ENCODE measurements at regions not wholly inside any gene's neighbourhood (a gene's known extent, or its start where the extent isn't known, plus 50 kb on each side); places are given as distances from the start of the nearest gene placed in this dataset.
A peak's percentile ranks its signal among the peaks of the same experiment; 100 is the strongest.

- WGBS (ENCODE audit: insufficient coverage, insufficient read length) = no CpG with 5 or more reads among the region's 6 CpGs
- H3K4me3 ChIP-seq (ENCODE audit: low read length) = no peak overlapping the region
- H3K4me1 ChIP-seq (ENCODE audit: control insufficient read depth, insufficient read depth, low read length) = peaks cover 11% of the 10 kb centered on the region
- H3K27ac ChIP-seq (ENCODE audit: low read length) = no peak overlapping the region
- no peaks in the 10 kb centered on the region for H3K27me3 ChIP-seq (ENCODE audit: control insufficient read depth, insufficient read depth, low read length)
- H3K9me3 ChIP-seq (ENCODE audit: control insufficient read depth, insufficient read depth, low read length) = no peaks in the 10 kb centered on the region
- no peak for DNase-seq (ENCODE audit: low read depth, low spot score)
- no peaks in the 10 kb centered on the region for H3K36me3 ChIP-seq (ENCODE audit: control insufficient read depth, insufficient read depth, low read length)
These were observed 75.9 kb upstream of the MAP4K3 start for GRCh38 chr2:39512941-39513340.

- DNase-seq (ENCODE audit: low read depth, low spot score) = peak; percentile 39
- no CpG with 5 or more reads among the region's 2 CpGs for WGBS (ENCODE audit: insufficient coverage, insufficient read length)
- H3K4me1 ChIP-seq (ENCODE audit: control insufficient read depth, insufficient read depth, low read length) = peaks cover 11% of the 10 kb centered on the region
These were observed 76.6 kb upstream of the MAP4K3 start for GRCh38 chr2:39513641-39514094.

DNA sequence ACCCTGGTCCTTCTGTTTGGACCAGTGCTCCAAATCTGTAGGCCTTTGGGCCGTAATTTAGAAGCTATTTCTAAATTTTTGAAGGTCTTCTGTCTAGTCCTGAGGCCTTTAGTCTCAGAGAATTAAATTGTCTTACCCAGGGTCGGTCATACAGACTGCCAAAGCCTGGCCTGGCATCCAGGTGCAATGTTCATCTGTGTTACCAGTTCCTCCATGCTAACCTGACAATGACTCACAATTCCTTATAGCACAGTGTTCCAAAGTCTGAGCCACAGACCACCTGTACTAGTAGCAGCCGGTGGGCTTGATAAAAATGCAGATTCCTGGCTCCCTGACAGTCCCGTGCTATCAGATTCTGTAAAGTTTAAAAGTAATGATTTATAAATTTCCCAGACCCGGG is 77.7 kb upstream of the MAP4K3 start:
- no peak for DNase-seq (ENCODE audit: low read depth, low spot score)
- H3K36me3 ChIP-seq (ENCODE audit: control insufficient read depth, insufficient read depth, low read length) = no peaks in the 10 kb centered on the region
- H3K27ac ChIP-seq (ENCODE audit: low read length) = no peak overlapping the region
- H3K27me3 ChIP-seq (ENCODE audit: control insufficient read depth, insufficient read depth, low read length) = no peaks in the 10 kb centered on the region
- H3K4me3 ChIP-seq (ENCODE audit: low read length) = no peak overlapping the region
- H3K9me3 ChIP-seq (ENCODE audit: control insufficient read depth, insufficient read depth, low read length) = no peaks in the 10 kb centered on the region
- H3K4me1 ChIP-seq (ENCODE audit: control insufficient read depth, insufficient read depth, low read length) = peaks cover 11% of the 10 kb centered on the region
- WGBS (ENCODE audit: insufficient coverage, insufficient read length) = no CpG with 5 or more reads among the region's 5 CpGs

More at GRCh38 chr2:39513641-39514094, 76.6 kb upstream of the MAP4K3 start:
- Histone ChIP-seq H3K9me3 (ENCODE audit: control insufficient read depth, insufficient read depth, low read length) (no peaks in the 10 kb centered on the region), H3K27ac (ENCODE audit: low read length) (no peak overlapping the region), H3K36me3 (ENCODE audit: control insufficient read depth, insufficient read depth, low read length) (no peaks in the 10 kb centered on the region), H3K4me3 (ENCODE audit: low read length) (no peak overlapping the region), H3K27me3 (ENCODE audit: control insufficient read depth, insufficient read depth, low read length) (no peaks in the 10 kb centered on the region)

GRCh38 chr2:39515273-39515896 is 78.3 kb upstream of the MAP4K3 start:
- Histone ChIP-seq H3K27me3 (ENCODE audit: control insufficient read depth, insufficient read depth, low read length) (no peaks in the 10 kb centered on the region), H3K9me3 (ENCODE audit: control insufficient read depth, insufficient read depth, low read length) (no peaks in the 10 kb centered on the region), H3K36me3 (ENCODE audit: control insufficient read depth, insufficient read depth, low read length) (no peaks in the 10 kb centered on the region), H3K4me1 (ENCODE audit: control insufficient read depth, insufficient read depth, low read length) (peaks cover 11% of the 10 kb centered on the region), H3K27ac (ENCODE audit: low read length) (peak overlapping the region; percentile 1), H3K4me3 (ENCODE audit: low read length) (no peak overlapping the region)
- no peak for DNase-seq (ENCODE audit: low read depth, low spot score)
- WGBS (ENCODE audit: insufficient coverage, insufficient read length) = no CpG with 5 or more reads among the region's 9 CpGs

DNA sequence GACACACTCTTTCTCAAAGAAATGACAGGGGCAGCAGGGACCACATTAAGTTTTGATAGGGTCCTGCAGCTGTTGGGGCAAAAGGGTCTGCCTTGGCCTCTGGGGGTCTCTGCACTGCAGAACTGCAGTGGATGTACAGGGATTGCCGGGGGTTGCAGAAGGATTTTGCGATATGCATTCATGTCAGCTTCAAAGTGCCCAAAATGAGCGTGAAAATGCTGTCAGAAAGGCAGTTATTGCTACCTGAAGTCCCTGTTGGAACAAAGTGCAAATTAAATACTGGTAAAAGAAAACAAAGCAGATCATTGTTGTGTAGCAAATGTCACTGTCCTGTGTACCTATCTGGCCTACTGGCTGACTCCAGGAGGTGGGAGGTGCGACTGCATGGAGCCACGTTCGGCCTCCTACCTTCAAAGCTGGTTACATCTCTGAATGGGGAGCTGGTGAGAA is 78.8 kb upstream of the MAP4K3 start:
- H3K4me3 ChIP-seq (ENCODE audit: low read length) = no peak overlapping the region
- H3K27me3 ChIP-seq (ENCODE audit: control insufficient read depth, insufficient read depth, low read length) = no peaks in the 10 kb centered on the region
- no peaks in the 10 kb centered on the region for H3K36me3 ChIP-seq (ENCODE audit: control insufficient read depth, insufficient read depth, low read length)
- no peak for DNase-seq (ENCODE audit: low read depth, low spot score)
- no peaks in the 10 kb centered on the region for H3K9me3 ChIP-seq (ENCODE audit: control insufficient read depth, insufficient read depth, low read length)
- WGBS (ENCODE audit: insufficient coverage, insufficient read length) = no CpG with 5 or more reads among the region's 6 CpGs
- H3K4me1 ChIP-seq (ENCODE audit: control insufficient read depth, insufficient read depth, low read length) = peaks cover 11% of the 10 kb centered on the region
- peak overlapping the region; percentile 1 for H3K27ac ChIP-seq (ENCODE audit: low read length)

- peaks cover 2% of the 10 kb centered on the region; the same call in 1 of the 2 replicates for H3K36me3 ChIP-seq (ENCODE audit: control insufficient read depth, insufficient read depth, low read length)
- WGBS (ENCODE audit: insufficient coverage, insufficient read length) = no CpG with 5 or more reads among the region's 8 CpGs
- no peak overlapping the region for H3K27ac ChIP-seq (ENCODE audit: low read length)
- DNase-seq (ENCODE audit: low read depth, low spot score) = peak; percentile 76
- no peak overlapping the region for H3K4me3 ChIP-seq (ENCODE audit: low read length)
- H3K27me3 ChIP-seq (ENCODE audit: control insufficient read depth, insufficient read depth, low read length) = no peaks in the 10 kb centered on the region
- no peaks in the 10 kb centered on the region; the same call in none of the 2 replicates for H3K9me3 ChIP-seq (ENCODE audit: control insufficient read depth, insufficient read depth, low read length)
- H3K4me1 ChIP-seq (ENCODE audit: control insufficient read depth, insufficient read depth, low read length) = peaks cover 10% of the 10 kb centered on the region
These were observed 79.4 kb upstream of the MAP4K3 start for GRCh38 chr2:39516347-39517101.

- peaks cover 10% of the 10 kb centered on the region for H3K4me1 ChIP-seq (ENCODE audit: control insufficient read depth, insufficient read depth, low read length)
- no peak overlapping the region for H3K27ac ChIP-seq (ENCODE audit: low read length)
- no peak overlapping the region for H3K4me3 ChIP-seq (ENCODE audit: low read length)
- no peaks in the 10 kb centered on the region for H3K27me3 ChIP-seq (ENCODE audit: control insufficient read depth, insufficient read depth, low read length)
- H3K9me3 ChIP-seq (ENCODE audit: control insufficient read depth, insufficient read depth, low read length) = peaks cover 4% of the 10 kb centered on the region
- no peak for DNase-seq (ENCODE audit: low read depth, low spot score)
- WGBS (ENCODE audit: insufficient coverage, insufficient read length) = no CpG with 5 or more reads among the region's 2 CpGs
- peaks cover 5% of the 10 kb centered on the region for H3K36me3 ChIP-seq (ENCODE audit: control insufficient read depth, insufficient read depth, low read length)
These were observed 80.0 kb upstream of the MAP4K3 start for GRCh38 chr2:39517102-39517436.

DNA sequence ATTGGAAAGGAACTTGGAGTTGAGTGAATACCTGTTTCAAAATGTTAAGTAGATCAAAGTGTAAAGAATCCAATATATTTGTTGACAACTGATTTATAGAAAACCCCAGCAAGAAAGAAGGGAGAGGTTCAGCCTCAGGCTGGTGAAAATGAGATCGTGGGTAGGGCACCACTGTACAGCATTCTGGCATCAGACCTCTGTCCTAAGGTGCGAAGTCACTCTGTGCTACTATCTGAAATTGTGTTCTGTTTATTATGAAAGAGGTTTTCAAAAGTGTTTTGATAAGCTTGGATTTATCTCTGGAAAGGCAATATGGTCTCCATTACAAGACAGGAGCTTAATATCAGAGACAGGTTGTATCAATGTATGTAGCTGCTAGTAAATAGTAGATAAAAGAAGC is 80.5 kb upstream of the MAP4K3 start:
- no CpG with 5 or more reads among the region's 2 CpGs for WGBS (ENCODE audit: insufficient coverage, insufficient read length)
- Histone ChIP-seq H3K27ac (ENCODE audit: low read length) (no peak overlapping the region), H3K9me3 (ENCODE audit: control insufficient read depth, insufficient read depth, low read length) (peaks cover 4% of the 10 kb centered on the region), H3K27me3 (ENCODE audit: control insufficient read depth, insufficient read depth, low read length) (no peaks in the 10 kb centered on the region), H3K4me3 (ENCODE audit: low read length) (no peak overlapping the region), H3K4me1 (ENCODE audit: control insufficient read depth, insufficient read depth, low read length) (peaks cover 8% of the 10 kb centered on the region), H3K36me3 (ENCODE audit: control insufficient read depth, insufficient read depth, low read length) (peaks cover 5% of the 10 kb centered on the region)
- no peak for DNase-seq (ENCODE audit: low read depth, low spot score)

GRCh38 chr2:39519886-39520285 is 82.8 kb upstream of the MAP4K3 start:
- Histone ChIP-seq H3K4me3 (ENCODE audit: low read length) (no peak overlapping the region), H3K9me3 (ENCODE audit: control insufficient read depth, insufficient read depth, low read length) (peaks cover 4% of the 10 kb centered on the region), H3K27me3 (ENCODE audit: control insufficient read depth, insufficient read depth, low read length) (no peaks in the 10 kb centered on the region), H3K4me1 (ENCODE audit: control insufficient read depth, insufficient read depth, low read length) (peaks cover 6% of the 10 kb centered on the region), H3K27ac (ENCODE audit: low read length) (no peak overlapping the region), H3K36me3 (ENCODE audit: control insufficient read depth, insufficient read depth, low read length) (peaks cover 5% of the 10 kb centered on the region)
- DNase-seq (ENCODE audit: low read depth, low spot score) = no peak
- WGBS (ENCODE audit: insufficient coverage, insufficient read length) = no CpG with 5 or more reads among the region's 1 CpG

GRCh38 chr2:39521876-39522517 is 84.9 kb upstream of the MAP4K3 start:
- Histone ChIP-seq H3K36me3 (ENCODE audit: control insufficient read depth, insufficient read depth, low read length) (peaks cover 5% of the 10 kb centered on the region), H3K4me1 (ENCODE audit: control insufficient read depth, insufficient read depth, low read length) (no peaks in the 10 kb centered on the region), H3K4me3 (ENCODE audit: low read length) (no peak overlapping the region), H3K27ac (ENCODE audit: low read length) (no peak overlapping the region), H3K9me3 (ENCODE audit: control insufficient read depth, insufficient read depth, low read length) (peaks cover 4% of the 10 kb centered on the region), H3K27me3 (ENCODE audit: control insufficient read depth, insufficient read depth, low read length) (no peaks in the 10 kb centered on the region)
- no CpG with 5 or more reads among the region's 4 CpGs for WGBS (ENCODE audit: insufficient coverage, insufficient read length)
- DNase-seq (ENCODE audit: low read depth, low spot score) = no peak
